HCT116 (cell line): ENCODE measurements at regions not wholly inside any gene's neighbourhood (a gene's known extent, or its start where the extent isn't known, plus 50 kb on each side); places are given as distances from the start of the nearest gene placed in this dataset.

Experiments used
- ATAC-seq: fragments of 200-7000 bp; cut with Tn5 transposase; 2 replicates; pipeline ENCODE4 v1.9.1; 2020; ENCODE audit warnings: mild to moderate bottlenecking, moderate library complexity
- BruUV-seq: library from RNA; stranded (reverse); fragments of 400-500 nt; replicated peaks from 2 replicates; lab custom pipeline; 2021; lab: Mats Ljungman, UMichigan
- CTCF ChIA-PET: fragments of 300-600 bp; sonication (Branson Sonifier 250); formaldehyde crosslinking; loops from one replicate; lab custom pipeline; 2021; ENCODE audit warnings: antibody characterized with exemption; lab: Charles Lee
- POLR2A ChIA-PET: fragments of 300-600, 350-600 bp; sonication (Branson Sonifier 250); formaldehyde crosslinking; loops from one replicate; lab custom pipeline; 2021; ENCODE audit warnings: antibody characterized with exemption; lab: Charles Lee
- RAD21 ChIA-PET, 2 experiments: fragments of 300-600 bp; sonication (Branson Sonifier 250); formaldehyde crosslinking; loops; one replicate each; lab custom pipeline; 2023; ENCODE audit warnings: low total read pairs in 2 of 2; ENCODE audit not compliant: uncharacterized antibody in 2 of 2, unreplicated experiment in 2 of 2, low non-redundant PET in 1 of 2; lab: Charles Lee
- DNase-seq: peaks from one replicate; pipeline ENCODE4 v3.0.0-alpha.2; 2010; ENCODE audit warnings: low read depth, low spot score
- H2AFZ ChIP-seq: fragments of 200-600 bp; shearing (Covaris generic), sonication (generic); 2 replicates; pipeline ENCODE4 v1.6.1; 2017; ENCODE audit warnings: low read depth, mixed run types, mixed read lengths, antibody characterized with exemption, low read length; ENCODE audit not compliant: poor library complexity, severe bottlenecking
- H3K27ac ChIP-seq: 2 replicates; pipeline ENCODE4 v1.5.1; 2012; ENCODE audit warnings: low read depth, low read length
- H3K27me3 ChIP-seq: fragments of 200-600 bp; sonication (generic); 2 replicates; pipeline ENCODE4 v1.6.1; 2016; ENCODE audit warnings: mixed run types, low read length, mixed read lengths; ENCODE audit not compliant: insufficient read depth
- H3K36me3 ChIP-seq, 2 experiments: fragments of 200-500 bp in 1 of 2; fragments of 200-600 bp in 1 of 2; sonication (Bioruptor generic) in 1 of 2; sonication (generic) in 1 of 2; 2 replicates each; pipeline versions ENCODE4 v1.5.1 to v1.6.1; 2014 to 2016; ENCODE audit warnings: low read length in 2 of 2, inconsistent platforms in 1 of 2, mixed read lengths in 1 of 2, mixed run types in 1 of 2; ENCODE audit not compliant: insufficient read depth in 2 of 2, control insufficient read depth in 1 of 2
- H3K4me1 ChIP-seq, 2 experiments: fragments of 200-600 bp in 1 of 2; sonication (generic) in 1 of 2; 2 replicates each; pipeline versions ENCODE4 v1.5.1 to v1.6.1; 2012 to 2017; ENCODE audit warnings: low read length in 2 of 2, inconsistent platforms in 1 of 2, mild to moderate bottlenecking in 1 of 2, mixed read lengths in 1 of 2, mixed run types in 1 of 2, moderate library complexity in 1 of 2; ENCODE audit not compliant: insufficient read depth in 2 of 2, control insufficient read depth in 1 of 2
- H3K4me2 ChIP-seq: fragments of 200-600 bp; sonication (generic); 2 replicates; pipeline ENCODE4 v1.6.1; 2017; ENCODE audit warnings: mixed run types, low read length, mixed read lengths
- H3K4me3 ChIP-seq, 2 experiments: fragments of 200-600 bp in 1 of 2; sonication (generic) in 1 of 2; replicated peaks in 1 of 2; 2 replicates each; pipeline ENCODE4 v1.5.1; 2011 to 2016; ENCODE audit warnings: low read length in 2 of 2, control low read depth in 1 of 2, low read depth in 1 of 2, mild to moderate bottlenecking in 1 of 2, mixed read lengths in 1 of 2, mixed run types in 1 of 2
- H3K79me2 ChIP-seq: fragments of 200-600 bp; sonication (generic); 2 replicates; pipeline ENCODE4 v1.6.1; 2017; ENCODE audit warnings: mild to moderate bottlenecking, mixed run types, low read length, moderate library complexity, mixed read lengths; ENCODE audit not compliant: insufficient read depth
- H3K9ac ChIP-seq: fragments of 200-600 bp; sonication (generic); 2 replicates; pipeline ENCODE4 v1.6.1; 2016; ENCODE audit warnings: low read length, mixed read lengths
- H3K9me2 ChIP-seq: fragments of 200-600 bp; sonication (generic), shearing (Covaris generic); 2 replicates; pipeline ENCODE4 v1.6.1; 2017; ENCODE audit warnings: mixed run types, mild to moderate bottlenecking, moderate library complexity; ENCODE audit not compliant: insufficient read depth
- H3K9me3 ChIP-seq, 2 experiments: fragments of 200-500 bp in 1 of 2; fragments of 200-600 bp in 1 of 2; sonication (Bioruptor generic) in 1 of 2; sonication (generic) in 1 of 2; 2 replicates each; pipeline ENCODE4 v1.6.1; 2014 to 2017; ENCODE audit warnings: low read length in 2 of 2, mixed read lengths in 2 of 2, inconsistent platforms in 1 of 2, low read depth in 1 of 2, mild to moderate bottlenecking in 1 of 2, mixed run types in 1 of 2, moderate library complexity in 1 of 2; ENCODE audit not compliant: control insufficient read depth in 1 of 2, insufficient read depth in 1 of 2
- H4K20me1 ChIP-seq: fragments of 200-600 bp; sonication (generic), shearing (Covaris generic); 2 replicates; pipeline ENCODE4 v1.6.1; 2017; ENCODE audit warnings: mixed run types, mild to moderate bottlenecking, moderate library complexity; ENCODE audit not compliant: insufficient read depth
- CEBPB ChIP-seq: IDR thresholded peaks from 2 replicates; pipeline ENCODE4 v1.6.1; 2012; ENCODE audit warnings: low read depth
- EGR1 ChIP-seq: IDR thresholded peaks from 2 replicates; pipeline ENCODE4 v1.6.1; 2012; ENCODE audit warnings: low read depth
- ELF1 ChIP-seq: IDR thresholded peaks from 2 replicates; pipeline ENCODE4 v1.6.1; 2012; ENCODE audit warnings: low read depth, borderline replicate concordance
- FOSL1 ChIP-seq: IDR thresholded peaks from 2 replicates; pipeline ENCODE4 v1.6.1; 2012; ENCODE audit warnings: low read depth
- JUND ChIP-seq: IDR thresholded peaks from 2 replicates; pipeline ENCODE4 v1.6.1; 2012
- MAX ChIP-seq: IDR thresholded peaks from 2 replicates; pipeline ENCODE4 v1.6.1; 2012
- POLR2A ChIP-seq: IDR thresholded peaks from 2 replicates; pipeline ENCODE4 v1.7.0; 2011; ENCODE audit warnings: borderline replicate concordance; ENCODE audit not compliant: insufficient read depth, insufficient read length; ENCODE audit errors: extremely low read depth
- RAD21 ChIP-seq: IDR thresholded peaks from 2 replicates; pipeline ENCODE4 v1.6.1; 2012; ENCODE audit warnings: low read depth, mild to moderate bottlenecking
- SIN3A ChIP-seq: IDR thresholded peaks from 2 replicates; pipeline ENCODE4 v1.6.1; 2012; ENCODE audit warnings: low read depth
- SP1 ChIP-seq: IDR thresholded peaks from 2 replicates; pipeline ENCODE4 v1.6.1; 2012; ENCODE audit warnings: low read depth
- SRF ChIP-seq: IDR thresholded peaks from 2 replicates; pipeline ENCODE4 v1.6.1; 2012; ENCODE audit warnings: low read depth
- TCF7L2 ChIP-seq: IDR thresholded peaks from 2 replicates; pipeline ENCODE4 v1.7.0; 2011; ENCODE audit warnings: borderline replicate concordance, inconsistent platforms; ENCODE audit not compliant: insufficient read depth, insufficient read length; ENCODE audit errors: extremely low read depth
- ZBTB33 ChIP-seq: IDR thresholded peaks from 2 replicates; pipeline ENCODE4 v1.6.1; 2011; ENCODE audit warnings: mild to moderate bottlenecking, low read length, moderate library complexity; ENCODE audit not compliant: insufficient replicate concordance; ENCODE audit errors: extremely low read depth
- ZFX ChIP-seq: fragments of 450-650 bp; IDR thresholded peaks from 2 replicates; pipeline ENCODE4 v1.6.1; 2017
- ZNF274 ChIP-seq: fragments of 200-500 bp; sonication (Bioruptor generic); IDR thresholded peaks from 2 replicates; pipeline ENCODE4 v1.6.1; 2014; ENCODE audit warnings: mild to moderate bottlenecking, low read depth, low read length, inconsistent platforms
- intact Hi-C: fragments of 100-400 bp; cut with micrococcal nuclease; formaldehyde crosslinking; loops from 2 replicates; pipeline ENCODE4 v1.10.0; 2022

- RAD21 ChIA-PET: no interaction called here
- ATAC-seq (no peak), DNase-seq (no peak)
- Histone ChIP-seq H3K9me3 (no peaks in the 10 kb centered on the region), H3K36me3 (no peaks in the 10 kb centered on the region), H3K27ac (no peak overlapping the region), H3K4me2 (no peak overlapping the region), H3K4me3 (no peak overlapping the region), H3K4me1 (peaks cover 0 to 32% of the 10 kb centered on the region in 2 experiments; a peak in 3 of 4 replicates), H3K9ac (no peak overlapping the region), H3K79me2 (no peaks in the 10 kb centered on the region), H4K20me1 (no peaks in the 10 kb centered on the region), H3K9me2 (no peaks in the 10 kb centered on the region), H3K27me3 (no peaks in the 10 kb centered on the region), H2AFZ (peak overlapping the region; percentile 34)
- TF ChIP-seq ZFX: no peak
- no peak for TF ChIP-seq ZBTB33
- no peak for TF ChIP-seq MAX
- no peak for TF ChIP-seq POLR2A
- TF ChIP-seq SP1: no peak
- TF ChIP-seq RAD21: no peak
- TF ChIP-seq SRF: no peak
- TF ChIP-seq SIN3A: no peak
- TF ChIP-seq JUND: no peak
- no peak for TF ChIP-seq EGR1
- no peak for TF ChIP-seq TCF7L2
- TF ChIP-seq FOSL1: no peak
- no peak for TF ChIP-seq ZNF274
- no peak for TF ChIP-seq ELF1
- no peak for TF ChIP-seq CEBPB
- CTCF ChIA-PET: no interaction called here
- BruUV-seq: no TSS peak
- intact Hi-C loops: no loop called here
- POLR2A ChIA-PET: no interaction called here
Measured at GRCh38 chr18:60047556-60047955, 147.8 kb downstream of the PMAIP1 start.
